H9 (cell line): ENCODE measurements at regions not wholly inside any gene's neighbourhood (a gene's known extent, or its start where the extent isn't known, plus 50 kb on each side); places are given as distances from the start of the nearest gene placed in this dataset.

Source experiments
- DNase-seq: peaks from one replicate; pipeline ENCODE4 v3.0.0-alpha.2; 2017
- H2AFZ ChIP-seq: one replicate; pipeline ENCODE4 v1.6.1; 2013; ENCODE audit warnings: mild to moderate bottlenecking, low read length, control low read depth, moderate library complexity
- H2AK5ac ChIP-seq: 2 replicates; pipeline ENCODE4 v1.6.1; 2013; ENCODE audit warnings: low read length, control low read depth, mixed read lengths; ENCODE audit not compliant: insufficient read length
- H2BK120ac ChIP-seq: one replicate; pipeline ENCODE4 v1.6.1; 2013; ENCODE audit warnings: low read depth, mild to moderate bottlenecking, low read length, control low read depth, inconsistent platforms; ENCODE audit not compliant: poor library complexity, severe bottlenecking
- H2BK12ac ChIP-seq: 2 replicates; pipeline ENCODE4 v1.6.1; 2013; ENCODE audit warnings: low read length, control low read depth, mixed read lengths, low read depth; ENCODE audit not compliant: insufficient read length
- H2BK15ac ChIP-seq: 2 replicates; pipeline ENCODE4 v1.6.1; 2013; ENCODE audit warnings: low read depth, low read length, control low read depth
- H2BK20ac ChIP-seq: one replicate; pipeline ENCODE4 v1.6.1; 2013; ENCODE audit warnings: low read depth, mild to moderate bottlenecking, low read length, control low read depth, inconsistent platforms; ENCODE audit not compliant: poor library complexity, severe bottlenecking
- H2BK5ac ChIP-seq: 2 replicates; pipeline ENCODE4 v1.6.1; 2013; ENCODE audit warnings: low read length, control low read depth, mixed read lengths; ENCODE audit not compliant: insufficient read length
- H3K14ac ChIP-seq: 2 replicates; pipeline ENCODE4 v1.6.1; 2013; ENCODE audit warnings: low read length, control low read depth; ENCODE audit not compliant: insufficient read depth
- H3K18ac ChIP-seq: 2 replicates; pipeline ENCODE4 v1.6.1; 2013; ENCODE audit warnings: low read depth, mild to moderate bottlenecking, mixed read lengths, low read length, control low read depth; ENCODE audit not compliant: insufficient read length
- H3K23ac ChIP-seq: 2 replicates; pipeline ENCODE4 v1.6.1; 2013; ENCODE audit warnings: low read length, control low read depth, mixed read lengths, low read depth; ENCODE audit not compliant: insufficient read length
- H3K23me2 ChIP-seq: 2 replicates; pipeline ENCODE4 v1.6.1; 2013; ENCODE audit warnings: low read depth, mild to moderate bottlenecking, mixed read lengths, low read length, control low read depth; ENCODE audit not compliant: insufficient read length, poor library complexity, severe bottlenecking
- H3K27ac ChIP-seq: 2 replicates; pipeline ENCODE4 v1.5.1; 2013; ENCODE audit warnings: low read length, control low read depth, mixed read lengths, low read depth; ENCODE audit not compliant: insufficient read length
- H3K27me3 ChIP-seq: 2 replicates; pipeline ENCODE4 v1.6.1; 2013; ENCODE audit warnings: low read length, control low read depth, inconsistent platforms; ENCODE audit not compliant: insufficient read depth
- H3K4ac ChIP-seq: 2 replicates; pipeline ENCODE4 v1.6.1; 2013; ENCODE audit warnings: low read depth, mild to moderate bottlenecking, control low read depth, inconsistent platforms, low read length, moderate library complexity
- H3K4me1 ChIP-seq: 2 replicates; pipeline ENCODE4 v1.6.1; 2013; ENCODE audit warnings: low read length, control low read depth, inconsistent platforms; ENCODE audit not compliant: insufficient read depth
- H3K4me2 ChIP-seq: 2 replicates; pipeline ENCODE4 v1.6.1; 2013; ENCODE audit warnings: low read length, control low read depth, mixed read lengths; ENCODE audit not compliant: insufficient read length, insufficient read depth
- H3K56ac ChIP-seq: 2 replicates; pipeline ENCODE4 v1.6.1; 2013; ENCODE audit warnings: low read depth, mild to moderate bottlenecking, mixed read lengths, low read length, control low read depth; ENCODE audit not compliant: insufficient read length
- H3K79me1 ChIP-seq: 2 replicates; pipeline ENCODE4 v1.6.1; 2013; ENCODE audit warnings: low read depth, mild to moderate bottlenecking, moderate library complexity, low read length, control low read depth, inconsistent platforms; ENCODE audit not compliant: insufficient read depth, poor library complexity, severe bottlenecking
- H3K79me2 ChIP-seq: 2 replicates; pipeline ENCODE4 v1.6.1; 2013; ENCODE audit warnings: low read length, control low read depth, inconsistent platforms; ENCODE audit not compliant: insufficient read depth
- H3K9ac ChIP-seq: 2 replicates; pipeline ENCODE4 v1.6.1; 2013; ENCODE audit warnings: low read length, control low read depth, mixed read lengths; ENCODE audit not compliant: insufficient read length; ENCODE audit errors: extremely low read depth
- H3K9me3 ChIP-seq: one replicate; pipeline ENCODE4 v1.6.1; 2013; ENCODE audit warnings: low read depth, low read length, inconsistent platforms; ENCODE audit not compliant: control insufficient read depth
- H3T11ph ChIP-seq: one replicate; pipeline ENCODE4 v1.6.1; 2013; ENCODE audit warnings: mild to moderate bottlenecking, low read length, control low read depth, inconsistent platforms
- H4K20me1 ChIP-seq: one replicate; pipeline ENCODE4 v1.6.1; 2013; ENCODE audit not compliant: control insufficient read depth, insufficient read length, insufficient read depth
- H4K5ac ChIP-seq: 2 replicates; pipeline ENCODE4 v1.6.1; 2013; ENCODE audit warnings: low read depth, mild to moderate bottlenecking, mixed read lengths, low read length, control low read depth; ENCODE audit not compliant: insufficient read length
- H4K8ac ChIP-seq: replicated peaks from 2 replicates; pipeline ENCODE4 v1.6.1; 2013; ENCODE audit warnings: low read length, control low read depth, mixed read lengths, low read depth; ENCODE audit not compliant: insufficient read length
- H4K91ac ChIP-seq: 2 replicates; pipeline ENCODE4 v1.6.1; 2013; ENCODE audit warnings: low read depth, mild to moderate bottlenecking, moderate library complexity, mixed read lengths, low read length, control low read depth; ENCODE audit not compliant: insufficient read length
- H3K27ac Mint-ChIP-seq, 3 experiments: 2 replicates in 2 of 3; 3 replicates in 1 of 3; pipeline ENCODE4 v1.8.0; 2020 to 2021; ENCODE audit warnings: mixed read lengths in 3 of 3, mild to moderate bottlenecking in 1 of 3, moderate library complexity in 1 of 3
- H3K27me3 Mint-ChIP-seq: 2 replicates; pipeline ENCODE4 v1.8.0; 2021; ENCODE audit warnings: low read depth, mild to moderate bottlenecking, moderate library complexity, mixed read lengths
- H3K36me3 Mint-ChIP-seq, 3 experiments: 2 replicates in 2 of 3; 3 replicates in 1 of 3; pipeline ENCODE4 v1.8.0; 2020 to 2021; ENCODE audit warnings: low read depth in 3 of 3, mixed read lengths in 3 of 3; ENCODE audit not compliant: insufficient read depth in 1 of 3
- H3K4me1 Mint-ChIP-seq, 2 experiments: 2 replicates each; pipeline ENCODE4 v1.8.0; 2020; ENCODE audit warnings: mixed read lengths in 2 of 2
- H3K4me3 Mint-ChIP-seq, 2 experiments: 2 replicates in 1 of 2; 3 replicates in 1 of 2; pipeline ENCODE4 v1.8.0; 2020 to 2021; ENCODE audit warnings: mild to moderate bottlenecking in 2 of 2, mixed read lengths in 2 of 2, moderate library complexity in 1 of 2
- H3K9me3 Mint-ChIP-seq, 2 experiments: 2 replicates in 1 of 2; 3 replicates in 1 of 2; pipeline ENCODE4 v1.8.0; 2020; ENCODE audit warnings: mild to moderate bottlenecking in 2 of 2, mixed read lengths in 2 of 2, moderate library complexity in 1 of 2
- CTCF ChIP-seq: fragments of 200-600 bp; sonication (generic); conservative IDR thresholded peaks from 3 replicates; pipeline ENCODE4 v1.8.0; 2021; ENCODE audit warnings: antibody characterized with exemption, mild to moderate bottlenecking
- WGBS: extraction: QIAGEN DNeasy Blood & Tissue Kit; methylation state at CpG from one replicate; pipeline ENCODE4 v1.1.7; 2013; ENCODE audit warnings: missing lambda C conversion rate, low lambda C conversion rate, mixed read lengths; ENCODE audit not compliant: insufficient read length; ENCODE audit errors: extremely low coverage; 5-methylcytosine and 5-hydroxymethylcytosine counted together

- H3K4me1 ChIP-seq: no peaks in the 10 kb centered on the region
- no peaks in the 10 kb centered on the region for H3K9me3 ChIP-seq
- H3K27me3 ChIP-seq: no peaks in the 10 kb centered on the region
- no CpG with 5 or more reads among the region's 3 CpGs for WGBS
- H3K9ac ChIP-seq: no peak overlapping the region
- no peak overlapping the region for H4K91ac ChIP-seq
- no peak overlapping the region for H3K56ac ChIP-seq
- no peaks in the 10 kb centered on the region; a peak in 1 of 5 replicates for H3K9me3 Mint-ChIP-seq
- no peak overlapping the region for H3K27ac ChIP-seq
- H3K23ac ChIP-seq: no peak overlapping the region
- no peak overlapping the region for H4K8ac ChIP-seq
- TF ChIP-seq CTCF: no peak
- H3K18ac ChIP-seq: no peak overlapping the region
- DNase-seq: no peak
- H3K79me2 ChIP-seq: no peaks in the 10 kb centered on the region
- H3K4me3 Mint-ChIP-seq: no peak overlapping the region
- no peak overlapping the region for H4K5ac ChIP-seq
- no peak overlapping the region for H2AK5ac ChIP-seq
- no peak overlapping the region for H2BK120ac ChIP-seq
- no peaks in the 10 kb centered on the region for H3K23me2 ChIP-seq
- H3K14ac ChIP-seq: no peak overlapping the region
- no peaks in the 10 kb centered on the region for H3K36me3 Mint-ChIP-seq
- no peak overlapping the region for H2AFZ ChIP-seq
- H3K27ac Mint-ChIP-seq: no peak overlapping the region
- H2BK15ac ChIP-seq: no peak overlapping the region
- no peak overlapping the region for H2BK12ac ChIP-seq
- H3K4me1 Mint-ChIP-seq: peaks cover 4 to 7% of the 10 kb centered on the region in 2 experiments
- H4K20me1 ChIP-seq: no peaks in the 10 kb centered on the region
- H2BK20ac ChIP-seq: no peak overlapping the region
- H3T11ph ChIP-seq: no peak overlapping the region
- no peaks in the 10 kb centered on the region for H3K79me1 ChIP-seq
- no peak overlapping the region for H3K4me2 ChIP-seq
- no peak overlapping the region for H2BK5ac ChIP-seq
- H3K27me3 Mint-ChIP-seq: no peaks in the 10 kb centered on the region
- H3K4ac ChIP-seq: no peak overlapping the region
Observed at GRCh38 chr14:55973911-55974630, 144.1 kb upstream of the PELI2 start.
